OCI-LY3 (cell line): ENCODE measurements at regions not wholly inside any gene's neighbourhood (a gene's known extent, or its start where the extent isn't known, plus 50 kb on each side); places are given as distances from the start of the nearest gene placed in this dataset.

Experiments used
- CTCF ChIP-seq: fragments of 200-600, 300-600 bp; sonication (generic); IDR thresholded peaks from 2 replicates; pipeline ENCODE4 v1.5.1; 2014; ENCODE audit warnings: antibody characterized with exemption, low read length, low read depth
- EZH2phosphoT487 ChIP-seq: fragments of 200-600 bp; shearing (Covaris generic); IDR thresholded peaks from 2 replicates; pipeline ENCODE4 v1.6.1; 2018; ENCODE audit warnings: antibody characterized with exemption, mixed run types, low read depth

- TF ChIP-seq CTCF (no peak), EZH2phosphoT487 (no peak)
Measured at GRCh38 chr13:109274188-109274821, 512.1 kb downstream of the IRS2 start.
